HG02870 (cell line): ENCODE measurements at regions not wholly inside any gene's neighbourhood (a gene's known extent, or its start where the extent isn't known, plus 50 kb on each side); places are given as distances from the start of the nearest gene placed in this dataset.
"Not testable (repeated sequence)": the region's sequence is repeated elsewhere in the genome, so short reads cannot be mapped to it uniquely, and the experiment has no call there.

Experiments used
- ATAC-seq: cut with Tn5 transposase; IDR thresholded peaks from one replicate; pipeline ENCODE4 v1.9.1; 2021; ENCODE audit warnings: mild to moderate bottlenecking, moderate library complexity; ENCODE audit not compliant: unreplicated experiment

GRCh38 chr20:1827510-1827973, 67.7 kb upstream of the SIRPA start:
- no peak for ATAC-seq

- ATAC-seq: no peak
These were observed 69.2 kb upstream of the SIRPA start for GRCh38 chr20:1825938-1826445.

- no peak for ATAC-seq
These were observed 69.7 kb upstream of the SIRPA start for GRCh38 chr20:1825507-1825906.

GRCh38 chr20:1824834-1825233, 70.4 kb upstream of the SIRPA start:
- no peak for ATAC-seq

- ATAC-seq: no peak
These were observed 71.0 kb upstream of the SIRPA start for GRCh38 chr20:1824181-1824580.

GRCh38 chr20:1823450-1823844, 71.8 kb upstream of the SIRPA start:
- no peak for ATAC-seq

GRCh38 chr20:1822564-1823449, 72.4 kb upstream of the SIRPA start:
- ATAC-seq: no peak

- no peak for ATAC-seq
These were observed 74.8 kb upstream of the SIRPA start for GRCh38 chr20:1820138-1821079.

GRCh38 chr20:1819311-1820137, 75.7 kb upstream of the SIRPA start:
- ATAC-seq: no peak

- ATAC-seq: no peak
These were observed 76.3 kb upstream of the SIRPA start for GRCh38 chr20:1818895-1819294.

GRCh38 chr20:1818247-1818840, 76.9 kb upstream of the SIRPA start:
- no peak for ATAC-seq

- ATAC-seq: no peak
These were observed 77.5 kb upstream of the SIRPA start for GRCh38 chr20:1817577-1818211.

GRCh38 chr20:1816384-1817381, 78.5 kb upstream of the SIRPA start:
- ATAC-seq: no peak

GRCh38 chr20:1815502-1816085, 79.6 kb upstream of the SIRPA start:
- no peak for ATAC-seq

- ATAC-seq: not testable (repeated sequence)
These were observed 80.3 kb upstream of the SIRPA start for GRCh38 chr20:1814861-1815260.

- ATAC-seq: no peak
These were observed 81.3 kb upstream of the SIRPA start for GRCh38 chr20:1813674-1814635.

GRCh38 chr20:1813101-1813529, 82.1 kb upstream of the SIRPA start:
- ATAC-seq: no peak
